A549 (cell line): ENCODE measurements at regions not wholly inside any gene's neighbourhood (a gene's known extent, or its start where the extent isn't known, plus 50 kb on each side); places are given as distances from the start of the nearest gene placed in this dataset.

Experiments
- ATAC-seq, 2 experiments: fragments of 200-7000 bp in 1 of 2; fragments of >200 bp in 1 of 2; cut with Nextera tagmentation in 1 of 2; cut with Tn5 transposase in 1 of 2; 3 replicates each; pipeline versions ENCODE4 v1.8.0 to v1.9.1; 2018 to 2020; ENCODE audit warnings: mild to moderate bottlenecking in 1 of 2, moderate library complexity in 1 of 2
- CTCF ChIA-PET: fragments of 300-600 bp; sonication (Branson Sonifier 250); formaldehyde crosslinking; extraction: SDS; loops from one replicate; lab custom pipeline; 2021; ENCODE audit warnings: antibody characterized with exemption, inconsistent platforms; lab: Yijun Ruan, JAX
- POLR2A ChIA-PET: fragments of 350-600 bp; formaldehyde crosslinking; extraction: SDS; loops from one replicate; lab custom pipeline; 2021; ENCODE audit warnings: antibody characterized with exemption, inconsistent platforms; lab: Yijun Ruan, JAX
- DNase-seq, 2 experiments: peaks; one replicate each; pipeline versions ENCODE4 v3.0.0 to v3.0.0-alpha.2; 2011 to 2016; ENCODE audit warnings: low read depth in 1 of 2, low spot score in 1 of 2
- FAIRE-seq: peaks from 2 replicates; lab custom pipeline; 2011; peaks lifted over from hg19 to GRCh38; lab: Jason Lieb, UNC
- H3K27ac ChIP-seq, 2 experiments: fragments of >200 bp; sonication (Bioruptor Twin); formaldehyde crosslinking; 3 replicates each; pipeline ENCODE4 v1.5.1; 2016 to 2017
- H3K4me1 ChIP-seq: fragments of >200 bp; sonication (Bioruptor Twin); formaldehyde crosslinking; 3 replicates; pipeline ENCODE4 v1.6.1; 2016
- H3K4me2 ChIP-seq: fragments of >200 bp; sonication (Bioruptor Twin); formaldehyde crosslinking; 3 replicates; pipeline ENCODE4 v1.6.1; 2016
- H3K4me3 ChIP-seq: fragments of >200 bp; sonication (Bioruptor Twin); formaldehyde crosslinking; 3 replicates; pipeline ENCODE4 v1.5.1; 2016
- H3K9me3 ChIP-seq: fragments of >200 bp; sonication (Bioruptor Twin); formaldehyde crosslinking; 3 replicates; pipeline ENCODE4 v1.6.1; 2016
- BHLHE40 ChIP-seq: IDR thresholded peaks from 2 replicates; pipeline ENCODE4 v1.6.1; 2012; ENCODE audit warnings: low read depth, low read length, inconsistent platforms
- CBX2 ChIP-seq: fragments of 200-600 bp; sonication (generic); IDR thresholded peaks from 2 replicates; pipeline ENCODE4 v1.6.1; 2016; ENCODE audit warnings: low read depth, mild to moderate bottlenecking, borderline replicate concordance
- CEBPB ChIP-seq, 2 experiments: fragments of >200 bp in 1 of 2; sonication (Bioruptor Twin) in 1 of 2; formaldehyde crosslinking in 1 of 2; IDR thresholded peaks; 2 replicates each; pipeline ENCODE4 v1.6.1; 2012 to 2016
- CHD2 ChIP-seq: fragments of 150-350 bp; IDR thresholded peaks from 2 replicates; pipeline ENCODE4 v1.6.1; 2014; ENCODE audit warnings: low read length; ENCODE audit not compliant: partially characterized antibody
- EHMT2 ChIP-seq: fragments of 200-600 bp; sonication (generic); IDR thresholded peaks from 2 replicates; pipeline ENCODE4 v1.6.1; 2016; ENCODE audit warnings: antibody characterized with exemption, low read depth, mild to moderate bottlenecking, moderate library complexity
- FOSL2 ChIP-seq, 2 experiments: fragments of 450-650 bp in 1 of 2; fragments of >200 bp in 1 of 2; sonication (Bioruptor Twin) in 1 of 2; formaldehyde crosslinking; IDR thresholded peaks; 2 replicates each; pipeline versions ENCODE4 v1.5.0 to v1.6.1; 2016 to 2020; ENCODE audit warnings: mild to moderate bottlenecking in 1 of 2, moderate library complexity in 1 of 2
- FOXS1 ChIP-seq: fragments of 250-450 bp; sonication (Bioruptor Pico); IDR thresholded peaks from 2 replicates; pipeline ENCODE4 v1.5.0; 2020; ENCODE audit warnings: mild to moderate bottlenecking, moderate library complexity
- GATA3 ChIP-seq: IDR thresholded peaks from 2 replicates; pipeline ENCODE4 v1.6.1; 2012; ENCODE audit warnings: borderline replicate concordance
- HDAC2 ChIP-seq: fragments of 200-600 bp; sonication (generic); IDR thresholded peaks from 2 replicates; pipeline ENCODE4 v1.6.1; 2016
- HEYL ChIP-seq: fragments of 250-450 bp; sonication (Bioruptor Pico); IDR thresholded peaks from 2 replicates; pipeline ENCODE4 v1.8.0; 2021; ENCODE audit warnings: mild to moderate bottlenecking, moderate library complexity
- HOXB13 ChIP-seq: fragments of 250-450 bp; sonication (Bioruptor Pico); IDR thresholded peaks from 2 replicates; pipeline ENCODE4 v1.5.0; 2020; ENCODE audit warnings: low read depth, mild to moderate bottlenecking, moderate library complexity
- HOXB5 ChIP-seq: fragments of 250-450 bp; sonication (Bioruptor Pico); IDR thresholded peaks from 2 replicates; pipeline ENCODE4 v1.5.0; 2020; ENCODE audit warnings: mild to moderate bottlenecking, moderate library complexity
- JUN ChIP-seq, 2 experiments: fragments of >200 bp; sonication (Bioruptor Twin); formaldehyde crosslinking; IDR thresholded peaks; 2 replicates in 1 of 2; 3 replicates in 1 of 2; pipeline ENCODE4 v1.6.1; 2016 to 2017
- JUNB ChIP-seq: fragments of >200 bp; sonication (Bioruptor Twin); formaldehyde crosslinking; IDR thresholded peaks from 2 replicates; pipeline ENCODE4 v1.6.1; 2016
- KDM1A ChIP-seq: fragments of 200-600 bp; sonication (generic); IDR thresholded peaks from 2 replicates; pipeline ENCODE4 v1.6.1; 2016; ENCODE audit warnings: low read depth, mild to moderate bottlenecking
- KDM5A ChIP-seq: fragments of 200-600 bp; sonication (generic); IDR thresholded peaks from 2 replicates; pipeline ENCODE4 v1.6.1; 2016; ENCODE audit warnings: antibody characterized with exemption, mild to moderate bottlenecking
- MAFK ChIP-seq: fragments of 450-650 bp; IDR thresholded peaks from 2 replicates; pipeline ENCODE4 v1.6.1; 2014; ENCODE audit not compliant: partially characterized antibody
- MYC ChIP-seq: IDR thresholded peaks from 2 replicates; pipeline ENCODE4 v1.6.1; 2012; ENCODE audit warnings: mild to moderate bottlenecking, inconsistent platforms, low read length, improper control_type of control experiment, borderline replicate concordance
- NFE2L2 ChIP-seq: fragments of 150-350 bp; conservative IDR thresholded peaks from 2 replicates; pipeline ENCODE4 v1.6.1; 2014; ENCODE audit warnings: low read length
- NPAS2 ChIP-seq: fragments of 250-450 bp; sonication (Bioruptor Pico); IDR thresholded peaks from 2 replicates; pipeline ENCODE4 v1.8.0; 2022; ENCODE audit warnings: mild to moderate bottlenecking, moderate library complexity, borderline replicate concordance
- NR3C1 ChIP-seq: fragments of >200 bp; sonication (Bioruptor Twin); formaldehyde crosslinking; IDR thresholded peaks from 3 replicates; pipeline ENCODE4 v1.6.1; 2017
- POLR2AphosphoS2 ChIP-seq: conservative IDR thresholded peaks from 2 replicates; pipeline ENCODE4 v1.6.1; 2012; ENCODE audit warnings: low read length, improper control_type of control experiment, inconsistent platforms
- RAD21 ChIP-seq, 2 experiments: fragments of >200 bp in 1 of 2; sonication (Bioruptor Twin) in 1 of 2; formaldehyde crosslinking in 1 of 2; IDR thresholded peaks in 1 of 2; conservative IDR thresholded peaks in 1 of 2; 2 replicates in 1 of 2; 3 replicates in 1 of 2; pipeline ENCODE4 v1.6.1; 2012 to 2018; ENCODE audit warnings: inconsistent platforms in 1 of 2
- RARB ChIP-seq: fragments of 250-450 bp; sonication (Bioruptor Pico); IDR thresholded peaks from 2 replicates; pipeline ENCODE4 v1.8.0; 2021; ENCODE audit warnings: mild to moderate bottlenecking, moderate library complexity
- RCOR1 ChIP-seq: fragments of 150-350 bp; IDR thresholded peaks from 2 replicates; pipeline ENCODE4 v1.6.1; 2014; ENCODE audit warnings: antibody characterized with exemption, low read length, low read depth
- RFX5 ChIP-seq: fragments of 450-650 bp; IDR thresholded peaks from 2 replicates; pipeline ENCODE4 v1.7.1; 2014; ENCODE audit warnings: antibody characterized with exemption, mild to moderate bottlenecking, moderate library complexity
- SREBF2 ChIP-seq: fragments of 450-650 bp; IDR thresholded peaks from 2 replicates; pipeline ENCODE4 v1.6.1; 2014; ENCODE audit warnings: mild to moderate bottlenecking, moderate library complexity
- TFCP2L1 ChIP-seq: fragments of 250-450 bp; sonication (Bioruptor Pico); IDR thresholded peaks from 2 replicates; pipeline ENCODE4 v1.5.0; 2021; ENCODE audit warnings: mild to moderate bottlenecking
- TP53 ChIP-seq: fragments of 250-450 bp; sonication (Bioruptor Pico); IDR thresholded peaks from 2 replicates; pipeline ENCODE4 v1.5.0; 2021; ENCODE audit warnings: mild to moderate bottlenecking, moderate library complexity
- ZSCAN20 ChIP-seq: fragments of 250-450 bp; sonication (Bioruptor Pico); IDR thresholded peaks from 2 replicates; pipeline ENCODE4 v1.8.0; 2022; ENCODE audit warnings: mild to moderate bottlenecking, moderate library complexity
- WGBS: methylation state at CpG from one replicate; pipeline ENCODE4 v1.1.6; 2017; ENCODE audit errors: missing lambda C conversion rate; 5-methylcytosine and 5-hydroxymethylcytosine counted together
- TF ChIP-seq, protein P1 (sequence below): IDR thresholded peaks from 2 replicates; pipeline ENCODE4 v1.6.1; 2012
- TF ChIP-seq, protein P2 (sequence below): fragments of >200 bp; sonication (Bioruptor Twin); formaldehyde crosslinking; IDR thresholded peaks from 3 replicates; pipeline ENCODE4 v1.6.1; 2016
- TF ChIP-seq, protein P3 (sequence below): IDR thresholded peaks from 2 replicates; pipeline ENCODE4 v1.6.1; 2012; ENCODE audit warnings: low read depth, borderline replicate concordance
- TF ChIP-seq, protein P4 (sequence below): IDR thresholded peaks from 2 replicates; pipeline ENCODE4 v1.6.1; 2012

DNA sequence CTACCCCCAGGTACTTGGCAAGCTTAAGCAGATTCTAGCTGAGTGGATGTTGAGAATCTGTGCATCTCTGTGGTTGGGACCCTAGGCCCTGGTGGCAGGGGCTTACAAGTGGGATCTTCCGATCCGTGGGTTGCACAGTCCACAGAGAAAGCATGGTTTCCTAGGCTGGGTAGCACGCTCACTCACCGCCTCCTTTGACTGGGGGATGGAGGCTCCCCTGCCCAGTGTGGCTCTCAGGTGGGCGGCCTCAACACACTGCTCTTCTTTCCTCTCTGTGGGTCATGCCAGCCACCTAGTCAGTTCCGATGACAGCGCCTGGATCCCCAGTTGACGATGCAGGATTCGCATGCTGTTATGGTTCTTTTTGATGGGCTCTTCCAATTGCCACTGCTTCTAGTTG lies 639.5 kb upstream of the ADAMTS5 start:
- POLR2A ChIA-PET = no interaction called here
- H3K4me2 ChIP-seq = no peak overlapping the region
- H3K9me3 ChIP-seq = no peaks in the 10 kb centered on the region
- no peak overlapping the region for H3K27ac ChIP-seq
- H3K4me1 ChIP-seq = no peaks in the 10 kb centered on the region
- no peak overlapping the region for H3K4me3 ChIP-seq
- no peak for ATAC-seq
- no peak for DNase-seq
- CTCF ChIA-PET = no interaction called here
- FAIRE-seq = no peak
- 70% methylated on average over 7 of the region's 9 CpGs for WGBS
- TF ChIP-seq MYC = no peak
- no peak for TF ChIP-seq NR3C1
- no peak for TF ChIP-seq RARB (CRISPR knock-in tag)
- no peak for TF ChIP-seq HEYL
- TF ChIP-seq, protein P1, sequence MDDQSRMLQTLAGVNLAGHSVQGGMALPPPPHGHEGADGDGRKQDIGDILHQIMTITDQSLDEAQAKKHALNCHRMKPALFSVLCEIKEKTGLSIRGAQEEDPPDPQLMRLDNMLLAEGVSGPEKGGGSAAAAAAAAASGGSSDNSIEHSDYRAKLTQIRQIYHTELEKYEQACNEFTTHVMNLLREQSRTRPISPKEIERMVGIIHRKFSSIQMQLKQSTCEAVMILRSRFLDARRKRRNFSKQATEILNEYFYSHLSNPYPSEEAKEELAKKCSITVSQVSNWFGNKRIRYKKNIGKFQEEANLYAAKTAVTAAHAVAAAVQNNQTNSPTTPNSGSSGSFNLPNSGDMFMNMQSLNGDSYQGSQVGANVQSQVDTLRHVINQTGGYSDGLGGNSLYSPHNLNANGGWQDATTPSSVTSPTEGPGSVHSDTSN = no peak
- TF ChIP-seq RFX5 = no peak
- TF ChIP-seq FOXS1 (CRISPR knock-in tag) = no peak
- no peak for TF ChIP-seq TP53 (CRISPR knock-in tag)
- no peak for TF ChIP-seq CHD2
- no peak for TF ChIP-seq KDM5A
- TF ChIP-seq MAFK = no peak
- TF ChIP-seq HDAC2 = no peak
- no peak for TF ChIP-seq HOXB5
- TF ChIP-seq RCOR1 = no peak
- TF ChIP-seq ZSCAN20 (CRISPR knock-in tag) = no peak

DNA sequence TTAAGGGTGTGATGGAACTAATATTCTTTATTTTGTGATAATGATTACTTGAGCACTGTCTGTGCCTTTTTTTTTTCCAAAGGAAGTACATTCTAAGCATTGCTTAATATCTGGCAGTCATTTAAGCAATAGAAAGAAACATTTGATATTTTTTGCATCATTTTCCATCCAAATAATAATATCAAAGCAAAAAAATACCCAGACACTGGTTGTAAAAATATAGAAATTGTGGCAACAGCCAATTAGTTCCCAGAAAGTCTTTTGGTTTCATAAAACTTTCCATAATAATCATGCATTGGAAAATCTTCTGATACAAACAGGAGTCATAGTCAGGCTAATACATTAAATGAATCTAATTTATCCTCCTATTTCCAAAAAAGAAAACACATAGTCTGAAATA lies 629.3 kb upstream of the ADAMTS5 start:
- Histone ChIP-seq H3K4me1 (no peaks in the 10 kb centered on the region), H3K27ac (no peak overlapping the region), H3K9me3 (no peaks in the 10 kb centered on the region), H3K4me3 (no peak overlapping the region), H3K4me2 (no peak overlapping the region)
- FAIRE-seq (no peak), ATAC-seq (no peak), DNase-seq (no peak)
- ChIA-PET POLR2A (no interaction called here), CTCF (no interaction called here)
- TF ChIP-seq NPAS2 (CRISPR knock-in tag) = no peak
- TF ChIP-seq, protein P2, sequence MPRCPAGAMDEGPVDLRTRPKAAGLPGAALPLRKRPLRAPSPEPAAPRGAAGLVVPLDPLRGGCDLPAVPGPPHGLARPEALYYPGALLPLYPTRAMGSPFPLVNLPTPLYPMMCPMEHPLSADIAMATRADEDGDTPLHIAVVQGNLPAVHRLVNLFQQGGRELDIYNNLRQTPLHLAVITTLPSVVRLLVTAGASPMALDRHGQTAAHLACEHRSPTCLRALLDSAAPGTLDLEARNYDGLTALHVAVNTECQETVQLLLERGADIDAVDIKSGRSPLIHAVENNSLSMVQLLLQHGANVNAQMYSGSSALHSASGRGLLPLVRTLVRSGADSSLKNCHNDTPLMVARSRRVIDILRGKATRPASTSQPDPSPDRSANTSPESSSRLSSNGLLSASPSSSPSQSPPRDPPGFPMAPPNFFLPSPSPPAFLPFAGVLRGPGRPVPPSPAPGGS = no peak
- no peak for TF ChIP-seq JUN (IDR thresholded peaks at IDR 0.05)
- TF ChIP-seq, protein P3, sequence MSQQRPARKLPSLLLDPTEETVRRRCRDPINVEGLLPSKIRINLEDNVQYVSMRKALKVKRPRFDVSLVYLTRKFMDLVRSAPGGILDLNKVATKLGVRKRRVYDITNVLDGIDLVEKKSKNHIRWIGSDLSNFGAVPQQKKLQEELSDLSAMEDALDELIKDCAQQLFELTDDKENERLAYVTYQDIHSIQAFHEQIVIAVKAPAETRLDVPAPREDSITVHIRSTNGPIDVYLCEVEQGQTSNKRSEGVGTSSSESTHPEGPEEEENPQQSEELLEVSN = no peak
- no peak for TF ChIP-seq CEBPB (IDR thresholded peaks at IDR 0.05)
- TF ChIP-seq POLR2AphosphoS2 = no peak
- no peak for TF ChIP-seq SREBF2
- TF ChIP-seq HOXB13 = no peak
- TF ChIP-seq BHLHE40 = no peak
- no peak for TF ChIP-seq NFE2L2
- TF ChIP-seq KDM1A = no peak

DNA sequence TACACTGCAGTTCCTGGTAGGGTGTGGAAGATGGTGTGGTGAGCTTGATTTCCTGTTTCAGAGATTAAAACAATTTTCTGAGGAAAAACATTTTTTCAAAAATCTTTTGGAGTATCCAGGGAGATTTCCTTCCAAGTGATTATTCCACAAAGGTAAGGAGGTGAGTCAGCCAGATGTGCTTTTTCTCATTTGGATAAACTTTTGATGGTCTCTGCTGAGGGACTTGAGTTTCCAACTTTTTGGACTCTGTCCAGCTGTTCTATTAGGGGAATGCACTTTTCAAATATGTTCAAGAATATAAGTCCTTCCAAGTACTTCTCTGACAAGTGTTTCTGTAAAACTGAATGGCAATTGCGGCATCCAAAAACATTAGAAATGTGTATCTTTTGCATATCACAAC lies 628.8 kb upstream of the ADAMTS5 start:
- no peak overlapping the region for H3K4me3 ChIP-seq
- H3K4me2 ChIP-seq = no peak overlapping the region
- H3K9me3 ChIP-seq = no peaks in the 10 kb centered on the region
- DNase-seq = no peak
- TF ChIP-seq FOXS1 (CRISPR knock-in tag) = no peak
- no peak for TF ChIP-seq KDM5A
- no peak for TF ChIP-seq TFCP2L1 (CRISPR knock-in tag)
- no peak for TF ChIP-seq MAFK
- TF ChIP-seq, protein P2 = no peak
- TF ChIP-seq JUNB = no peak
- TF ChIP-seq GATA3 = no peak
- no peak for TF ChIP-seq FOSL2 (IDR thresholded peaks at IDR 0.05)
- no peak for TF ChIP-seq FOSL2 (CRISPR knock-in tag; IDR thresholded peaks at IDR 0.05)
- TF ChIP-seq, protein P4, sequence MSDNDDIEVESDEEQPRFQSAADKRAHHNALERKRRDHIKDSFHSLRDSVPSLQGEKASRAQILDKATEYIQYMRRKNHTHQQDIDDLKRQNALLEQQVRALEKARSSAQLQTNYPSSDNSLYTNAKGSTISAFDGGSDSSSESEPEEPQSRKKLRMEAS = no peak
- no peak for TF ChIP-seq EHMT2
- no peak for TF ChIP-seq CBX2
- TF ChIP-seq RAD21 (conservative IDR thresholded peaks at IDR 0.05 in 1 of 2, IDR thresholded peaks at IDR 0.05 in 1 of 2) = no peak
- no peak for ATAC-seq
- 0% methylated on average over 1 of the region's 1 CpG for WGBS
- H3K4me1 ChIP-seq = no peaks in the 10 kb centered on the region
- H3K27ac ChIP-seq = no peak overlapping the region
- ChIA-PET CTCF (no interaction called here), POLR2A (no interaction called here)
- no peak for FAIRE-seq
